ENCODE measurements at regions not wholly inside any gene's neighbourhood (a gene's known extent, or its start where the extent isn't known, plus 50 kb on each side); places are given as distances from the start of the nearest gene placed in this dataset.
A peak's percentile ranks its signal among the peaks of the same experiment; 100 is the strongest.
"Not testable (repeated sequence)": the region's sequence is repeated elsewhere in the genome, so short reads cannot be mapped to it uniquely, and the experiment has no call there.

GRCh38 chr18:41113885-41114482 is 841.0 kb upstream of the PIK3C3 start:
- no peak for DNase-seq

GRCh38 chr18:41099451-41099850 is 855.6 kb upstream of the PIK3C3 start:
- no peak for DNase-seq

- peak; percentile 77 for DNase-seq
Observed at GRCh38 chr18:41096504-41096903, 858.5 kb upstream of the PIK3C3 start.

- DNase-seq: no peak
Observed at GRCh38 chr18:41077076-41077475, 878.0 kb upstream of the PIK3C3 start.

- DNase-seq: no peak
Observed at GRCh38 chr18:41075212-41075611, 879.8 kb upstream of the PIK3C3 start.

- no peak for DNase-seq
Observed at GRCh38 chr18:41073372-41073954, 881.6 kb upstream of the PIK3C3 start.

- DNase-seq: no peak
Observed at GRCh38 chr18:41072946-41073345, 882.1 kb upstream of the PIK3C3 start.

- DNase-seq: no peak
Observed at GRCh38 chr18:41071826-41072225, 883.2 kb upstream of the PIK3C3 start.

- DNase-seq: no peak
Observed at GRCh38 chr18:41069167-41069566, 885.9 kb upstream of the PIK3C3 start.

- no peak for DNase-seq
Observed at GRCh38 chr18:41064916-41065315, 890.1 kb upstream of the PIK3C3 start.

GRCh38 chr18:41060967-41061366 is 894.1 kb upstream of the PIK3C3 start:
- DNase-seq: no peak

- DNase-seq: no peak
Observed at GRCh38 chr18:41059126-41059415, 896.0 kb upstream of the PIK3C3 start.

GRCh38 chr18:41058351-41059125 is 896.5 kb upstream of the PIK3C3 start:
- DNase-seq: no peak

- DNase-seq: no peak
Observed at GRCh38 chr18:41052625-41053024, 902.4 kb upstream of the PIK3C3 start.

GRCh38 chr18:41046250-41046649 is 908.8 kb upstream of the PIK3C3 start:
- DNase-seq: not testable (repeated sequence)

- no peak for DNase-seq
Observed at GRCh38 chr18:41043876-41044275, 911.2 kb upstream of the PIK3C3 start.

GRCh38 chr18:41042866-41043265 is 912.2 kb upstream of the PIK3C3 start:
- DNase-seq: no peak

- no peak for DNase-seq
Observed at GRCh38 chr18:41038071-41038470, 917.0 kb upstream of the PIK3C3 start.

- DNase-seq: no peak
Observed at GRCh38 chr18:41036346-41036745, 918.7 kb upstream of the PIK3C3 start.

GRCh38 chr18:41034413-41034812 is 920.6 kb upstream of the PIK3C3 start:
- no peak for DNase-seq

GRCh38 chr18:41025666-41026065 is 929.4 kb upstream of the PIK3C3 start:
- no peak for DNase-seq

- DNase-seq: no peak
Observed at GRCh38 chr18:41024792-41025191, 930.2 kb upstream of the PIK3C3 start.

GRCh38 chr18:41022484-41022883 is 932.5 kb upstream of the PIK3C3 start:
- DNase-seq: no peak

GRCh38 chr18:41021089-41021488 is 933.9 kb upstream of the PIK3C3 start:
- DNase-seq: no peak

GRCh38 chr18:41012194-41012593 is 942.8 kb upstream of the PIK3C3 start:
- no peak for DNase-seq

Data from NCI-H1092 treated with DMSO at 0.1 percent for 48 hours (cell line).